Spinal cord (tissue), 9 donors: ENCODE measurements at regions not wholly inside any gene's neighbourhood (a gene's known extent, or its start where the extent isn't known, plus 50 kb on each side); places are given as distances from the start of the nearest gene placed in this dataset.
"Not testable (repeated sequence)": the region's sequence is repeated elsewhere in the genome, so short reads cannot be mapped to it uniquely, and the experiment has no call there.

Experiments
- DNase-seq, 6 donors: peaks; one replicate each; pipeline versions ENCODE4 v3.0.0 to v3.0.0-alpha.2; 2013 to 2015; ENCODE audit warnings: low spot score in 6 of 6, low read depth in 4 of 6
- H3K27ac ChIP-seq: one replicate; pipeline ENCODE4 v1.5.1; 2013; ENCODE audit warnings: low read depth, low read length, control low read depth
- H3K27me3 ChIP-seq: one replicate; pipeline ENCODE4 v1.6.1; 2013; ENCODE audit warnings: low read length; ENCODE audit not compliant: control insufficient read depth, insufficient read depth
- H3K36me3 ChIP-seq: one replicate; pipeline ENCODE4 v1.6.1; 2013; ENCODE audit warnings: low read length; ENCODE audit not compliant: control insufficient read depth, insufficient read depth
- H3K4me1 ChIP-seq: one replicate; pipeline ENCODE4 v1.6.1; 2013; ENCODE audit warnings: low read length; ENCODE audit not compliant: control insufficient read depth, insufficient read depth
- H3K4me3 ChIP-seq: one replicate; pipeline ENCODE4 v1.5.1; 2013; ENCODE audit warnings: low read depth, low read length, control low read depth
- H3K9me3 ChIP-seq: one replicate; pipeline ENCODE4 v1.6.1; 2013; ENCODE audit warnings: low read length; ENCODE audit not compliant: control insufficient read depth, insufficient read depth
- WGBS: methylation state at CpG from one replicate; pipeline ENCODE4 v1.1.5; 2013; ENCODE audit warnings: missing lambda C conversion rate; ENCODE audit not compliant: insufficient coverage; 5-methylcytosine and 5-hydroxymethylcytosine counted together
- donor health status: healthy.

DNA sequence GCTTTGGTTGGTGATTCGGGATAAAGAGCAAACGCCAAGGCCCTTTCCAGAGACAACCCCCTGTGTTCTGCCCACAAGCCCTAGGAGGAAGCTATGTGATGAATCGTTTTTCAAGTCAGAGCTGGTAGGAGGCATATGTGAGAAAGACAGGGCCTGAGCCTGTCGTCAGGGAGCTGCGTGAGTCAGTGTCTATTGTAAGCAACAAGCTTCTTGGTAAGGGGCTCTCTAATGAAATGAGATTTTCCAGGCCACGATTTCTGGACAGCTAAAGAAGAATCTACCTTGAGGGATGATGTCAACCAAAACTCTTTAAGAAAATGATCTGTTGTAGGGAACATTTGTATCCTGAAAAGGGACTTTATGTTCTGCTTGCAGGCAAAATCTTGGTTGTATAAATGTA is 318.9 kb upstream of the IL12A start:
- Histone ChIP-seq H3K9me3 (no peaks in the 10 kb centered on the region), H3K36me3 (no peaks in the 10 kb centered on the region)
- DNase-seq, result no peak

DNA sequence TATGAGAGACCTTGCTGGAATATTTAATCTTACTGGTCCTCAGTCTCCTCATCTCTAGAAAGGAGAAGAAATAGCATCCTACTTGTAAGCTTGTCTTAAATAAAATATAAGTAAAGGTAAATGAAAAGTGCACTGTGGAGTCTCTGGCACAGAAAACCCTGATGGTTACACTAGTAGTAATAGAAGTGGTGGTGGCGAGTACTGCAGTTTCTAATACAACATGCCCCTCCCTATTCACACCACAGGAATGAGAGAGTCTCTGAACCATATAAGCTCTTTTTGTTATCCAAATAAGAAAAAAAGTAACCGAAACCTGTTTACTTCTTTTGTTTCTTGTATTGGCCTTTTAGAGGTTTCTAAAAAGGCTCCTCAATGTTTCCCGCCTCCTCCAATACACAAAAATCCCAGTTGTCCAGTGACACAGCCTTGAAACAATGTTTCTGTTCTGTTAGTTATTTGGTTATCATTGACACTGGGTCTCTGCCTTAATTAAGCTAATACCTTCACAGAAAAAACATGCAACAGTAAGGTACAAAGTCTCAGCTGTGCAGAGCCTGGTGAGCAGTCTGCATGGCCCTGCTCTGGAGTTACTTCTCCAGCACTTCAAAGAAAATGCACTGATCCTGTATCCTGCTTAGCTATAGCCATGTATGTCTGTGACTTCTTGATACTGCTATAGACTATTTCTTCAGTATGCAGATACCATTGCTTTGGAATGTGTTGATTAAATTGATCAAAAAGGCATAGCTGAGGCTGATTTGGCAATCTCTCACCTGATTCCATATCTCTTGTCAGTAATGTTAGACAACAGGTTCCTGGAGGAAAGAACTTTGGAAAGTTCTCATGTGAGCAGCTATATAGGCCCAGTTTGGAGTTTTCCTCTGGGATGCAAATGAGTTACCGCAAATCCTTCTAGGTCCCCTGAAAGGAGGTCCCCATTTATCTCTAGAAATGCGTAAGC is 315.6 kb upstream of the IL12A start:
- H3K36me3 ChIP-seq, result no peaks in the 10 kb centered on the region
- no CpG with 5 or more reads among the region's 5 CpGs for WGBS
- no peak overlapping the region for H3K4me3 ChIP-seq

More for the DNA sequence above, 318.9 kb upstream of the IL12A start:
- Histone ChIP-seq H3K27ac (no peak overlapping the region), H3K27me3 (no peaks in the 10 kb centered on the region), H3K4me1 (no peaks in the 10 kb centered on the region), H3K4me3 (no peak overlapping the region)
- 46% methylated on average over 6 of the region's 6 CpGs for WGBS

DNA sequence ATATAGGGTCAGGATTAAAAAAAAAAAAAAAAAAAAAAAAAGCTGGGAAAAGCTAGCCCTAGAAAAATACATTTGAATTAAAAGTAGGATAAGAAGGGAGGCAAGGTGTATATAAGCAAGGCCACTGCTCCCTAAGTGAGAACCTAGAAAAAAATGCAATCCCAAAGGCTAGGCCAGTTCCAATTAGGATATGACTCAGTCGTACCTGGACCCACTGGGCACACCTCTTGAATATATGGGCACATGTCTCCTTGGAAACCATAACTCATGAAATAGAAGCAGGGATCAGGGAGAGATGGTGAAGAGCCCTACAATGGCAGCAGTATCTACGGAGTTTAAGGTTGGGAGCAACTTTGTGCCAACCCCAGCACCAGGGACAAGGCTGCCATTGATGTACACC is 314.1 kb upstream of the IL12A start:
- no peaks in the 10 kb centered on the region for H3K4me1 ChIP-seq
- no peak overlapping the region for H3K4me3 ChIP-seq
- DNase-seq, result no peak
- H3K36me3 ChIP-seq, result no peaks in the 10 kb centered on the region
- H3K27me3 ChIP-seq, result no peaks in the 10 kb centered on the region
- no peaks in the 10 kb centered on the region for H3K9me3 ChIP-seq
- 100% methylated on average over 1 of the region's 2 CpGs for WGBS
- H3K27ac ChIP-seq, result no peak overlapping the region

More for the DNA sequence above, 315.6 kb upstream of the IL12A start:
- no peaks in the 10 kb centered on the region for H3K27me3 ChIP-seq
- no peaks in the 10 kb centered on the region for H3K4me1 ChIP-seq
- no peak overlapping the region for H3K27ac ChIP-seq
- H3K9me3 ChIP-seq, result no peaks in the 10 kb centered on the region
- DNase-seq, result no peak

DNA sequence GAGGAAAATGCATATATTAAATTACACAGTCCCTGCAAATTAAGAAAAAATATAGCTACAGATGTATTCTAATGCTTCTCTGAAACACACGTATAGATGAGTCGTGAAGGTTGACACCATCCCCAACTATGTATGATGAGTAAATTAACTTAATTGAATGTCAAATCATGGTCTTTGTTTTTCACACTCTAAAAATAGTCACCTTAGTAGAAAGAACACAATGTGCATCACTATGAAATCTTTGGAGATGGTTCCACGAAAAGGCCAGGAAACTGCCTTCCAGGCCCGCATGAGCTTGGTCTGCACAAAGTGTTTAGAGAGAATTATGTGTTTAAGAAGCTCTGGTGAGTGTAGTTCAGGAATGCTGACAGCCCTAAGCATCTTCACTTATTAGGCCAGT is 313.4 kb upstream of the IL12A start:
- Histone ChIP-seq H3K4me1 (no peaks in the 10 kb centered on the region), H3K4me3 (no peak overlapping the region), H3K9me3 (no peaks in the 10 kb centered on the region), H3K36me3 (no peaks in the 10 kb centered on the region), H3K27ac (no peak overlapping the region), H3K27me3 (no peaks in the 10 kb centered on the region)
- no peak for DNase-seq
- WGBS, result no CpG with 5 or more reads among the region's 4 CpGs

DNA sequence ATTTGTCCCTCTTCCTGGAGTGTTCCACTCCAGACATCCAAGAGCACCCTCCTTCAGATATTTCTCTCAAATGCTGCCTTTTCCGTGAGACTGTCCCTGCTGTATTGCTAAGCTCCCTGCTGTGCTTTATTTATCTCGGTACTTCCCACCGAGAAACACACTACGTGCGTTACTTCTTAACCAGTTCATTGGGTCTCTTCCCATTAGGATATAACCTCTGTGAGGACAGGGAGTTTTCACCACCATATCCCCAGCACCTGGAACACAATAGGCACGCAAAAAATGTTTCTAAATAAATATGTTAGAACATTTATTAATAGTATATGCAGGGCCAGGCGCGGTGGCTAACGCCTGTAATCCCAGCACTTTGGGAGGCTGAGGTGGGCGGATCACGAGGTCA is 308.7 kb upstream of the IL12A start:
- DNase-seq, result no peak
- no peak overlapping the region for H3K27ac ChIP-seq
- no peak overlapping the region for H3K4me3 ChIP-seq
- H3K27me3 ChIP-seq, result no peaks in the 10 kb centered on the region
- WGBS, result 33% methylated on average over 1 of the region's 11 CpGs
- H3K4me1 ChIP-seq, result no peaks in the 10 kb centered on the region
- H3K9me3 ChIP-seq, result no peaks in the 10 kb centered on the region
- no peaks in the 10 kb centered on the region for H3K36me3 ChIP-seq

DNA sequence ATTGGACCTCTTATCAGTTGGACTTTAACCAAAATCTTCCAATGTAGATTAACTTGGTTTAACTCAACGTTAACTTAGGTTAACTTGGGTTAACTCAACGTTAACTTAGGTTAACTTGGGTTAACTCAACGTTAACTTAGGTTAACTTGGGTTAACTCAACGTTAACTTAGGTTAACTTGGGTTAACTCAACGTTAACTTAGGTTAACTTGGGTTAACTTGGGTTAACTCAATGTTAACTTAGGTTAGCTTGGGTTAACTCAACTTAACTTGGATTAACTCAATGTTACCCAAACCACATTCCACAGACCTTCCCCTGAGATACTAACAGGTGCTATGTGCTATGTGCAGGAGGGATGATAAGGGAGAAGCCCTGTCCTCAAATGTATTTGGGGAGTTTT is 306.9 kb upstream of the IL12A start:
- H3K36me3 ChIP-seq, H3K27ac ChIP-seq, DNase-seq, H3K4me3 ChIP-seq, H3K27me3 ChIP-seq, H3K9me3 ChIP-seq, H3K4me1 ChIP-seq: not testable (repeated sequence)
- no CpG with 5 or more reads among the region's 5 CpGs for WGBS

DNA sequence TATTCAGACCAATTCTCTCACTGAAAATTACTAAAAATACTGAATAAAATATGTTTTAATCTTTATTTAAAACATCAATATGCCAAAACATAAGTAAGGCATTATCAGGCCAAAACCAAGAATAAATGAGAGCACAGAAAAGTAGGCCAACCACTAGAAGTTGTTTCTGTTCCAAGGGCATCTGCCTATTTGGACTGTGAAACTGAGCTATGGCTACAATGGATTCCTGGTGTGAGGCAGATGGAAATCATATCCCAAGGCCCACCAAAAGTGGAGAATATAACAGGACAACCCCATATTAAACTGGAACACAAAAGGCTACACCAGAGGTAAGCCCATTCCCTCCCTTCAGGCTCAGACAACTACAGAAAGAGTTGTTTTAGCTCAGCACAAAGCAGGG is 302.8 kb upstream of the IL12A start:
- Histone ChIP-seq H3K4me3 (no peak overlapping the region), H3K9me3 (no peaks in the 10 kb centered on the region), H3K27ac (no peak overlapping the region), H3K4me1 (no peaks in the 10 kb centered on the region), H3K36me3 (no peaks in the 10 kb centered on the region), H3K27me3 (no peaks in the 10 kb centered on the region)
- no peak for DNase-seq

DNA sequence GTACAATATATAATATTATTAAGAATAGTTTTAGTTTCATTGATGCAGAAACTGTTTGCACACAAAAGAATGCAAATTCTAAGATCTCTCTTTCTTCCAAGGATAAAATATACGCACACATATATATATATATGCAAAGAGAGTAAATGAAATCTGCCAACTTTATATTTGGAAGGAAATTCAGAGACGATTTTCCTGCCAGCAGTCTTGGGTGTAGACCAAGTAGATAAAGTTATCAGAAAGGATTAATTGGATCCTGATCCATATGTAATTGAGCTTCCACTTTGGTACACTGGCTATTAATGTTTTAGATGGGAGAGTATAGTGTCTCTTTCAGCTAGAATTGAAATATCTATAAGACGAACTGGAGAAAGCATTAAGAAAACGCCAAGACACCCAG is 295.4 kb upstream of the IL12A start:
- Histone ChIP-seq H3K36me3 (no peaks in the 10 kb centered on the region), H3K4me3 (no peak overlapping the region), H3K27ac (no peak overlapping the region), H3K4me1 (no peaks in the 10 kb centered on the region), H3K9me3 (no peaks in the 10 kb centered on the region), H3K27me3 (no peaks in the 10 kb centered on the region)
- WGBS, result 90% methylated on average over 2 of the region's 4 CpGs
- peak in 1 of 6 donors; percentile 61 for DNase-seq

DNA sequence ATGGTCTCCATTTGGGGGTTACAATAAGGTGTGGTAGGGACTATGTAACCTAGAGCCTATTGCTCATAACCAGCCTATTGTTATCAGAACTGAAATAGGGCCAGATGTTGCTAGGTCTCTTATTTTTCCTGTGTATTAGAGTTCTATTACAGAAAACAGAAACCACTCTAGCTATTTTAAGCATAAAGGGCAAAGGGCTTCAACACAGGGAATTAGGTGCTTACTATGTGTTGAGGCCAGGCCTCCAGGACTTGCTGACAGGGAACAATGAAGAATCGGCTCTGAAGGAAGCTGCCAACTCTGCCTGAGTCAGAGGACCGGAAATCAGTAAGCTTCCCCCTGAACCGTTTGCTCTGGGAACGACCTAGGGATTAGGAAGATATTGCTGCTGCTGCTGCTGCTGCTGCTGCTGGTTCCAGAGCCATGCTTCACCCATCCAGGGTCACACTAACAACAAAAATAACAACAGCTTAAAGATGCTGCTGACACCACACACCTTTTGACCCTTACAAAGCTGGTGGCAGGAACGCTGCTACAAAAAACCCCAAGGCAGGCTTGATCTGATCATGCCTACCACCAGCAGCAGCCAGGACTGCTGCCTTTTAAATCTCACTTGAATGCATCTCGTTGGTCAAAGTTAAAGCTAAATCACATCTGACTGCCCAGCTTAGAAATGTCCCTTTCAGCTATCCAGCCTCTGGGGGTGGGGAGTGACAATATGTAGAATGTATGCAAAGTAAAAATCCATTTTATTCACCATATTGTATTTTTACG is 276.9 kb upstream of the IL12A start:
- peak overlapping the region; percentile 17 for H3K27ac ChIP-seq
- 79% methylated on average over 3 of the region's 7 CpGs for WGBS
- H3K36me3 ChIP-seq, result no peaks in the 10 kb centered on the region
- no peaks in the 10 kb centered on the region for H3K27me3 ChIP-seq
- DNase-seq, result peak in 1 of 6 donors; percentile 25
- peaks cover 3% of the 10 kb centered on the region for H3K9me3 ChIP-seq
- H3K4me3 ChIP-seq, result no peak overlapping the region
- no peaks in the 10 kb centered on the region for H3K4me1 ChIP-seq
